ENCODE measurements at regions not wholly inside any gene's neighbourhood (a gene's known extent, or its start where the extent isn't known, plus 50 kb on each side); places are given as distances from the start of the nearest gene placed in this dataset.

DNA sequence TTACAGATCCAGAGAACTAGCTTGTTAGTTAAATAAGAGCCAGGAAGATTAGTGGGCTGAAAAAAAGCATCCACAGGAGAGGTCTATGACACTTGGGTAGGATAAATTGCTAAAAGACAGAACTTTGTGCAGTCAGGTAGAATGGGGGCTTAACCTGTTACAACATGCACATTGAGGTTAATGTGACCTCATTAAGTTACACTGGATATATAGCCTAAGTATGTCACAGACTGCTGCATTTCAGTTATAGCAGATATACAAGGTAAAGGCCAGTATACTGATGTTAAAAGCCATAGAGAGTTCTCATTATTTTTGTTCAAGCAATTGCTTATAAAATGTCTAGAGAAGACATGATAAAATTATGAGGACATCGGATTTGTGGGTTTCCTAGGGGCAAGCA lies 1179.9 kb upstream of the PCDH9 start:
- intact Hi-C loops (cut with micrococcal nuclease): no loop called here
- no peaks in the 10 kb centered on the region for H3K4me1 ChIP-seq (replicated peaks in 1 of 2; ENCODE audit: control insufficient read depth in 2 of 2, insufficient read depth in 2 of 2, low read length in 2 of 2)
- H3K9ac ChIP-seq (ENCODE audit: insufficient read depth in 1 of 2, low read depth in 2 of 2, low read length in 2 of 2): no peak overlapping the region
- H4K20me1 ChIP-seq (replicated peaks; ENCODE audit: control insufficient read depth, insufficient read depth, low read length): no peaks in the 10 kb centered on the region
- ATAC-seq (no peak), DNase-seq (ENCODE audit: extremely low read depth in 1 of 4, low spot score in 3 of 4) (no peak), FAIRE-seq (no peak)
- TF ChIP-seq, protein P1, sequence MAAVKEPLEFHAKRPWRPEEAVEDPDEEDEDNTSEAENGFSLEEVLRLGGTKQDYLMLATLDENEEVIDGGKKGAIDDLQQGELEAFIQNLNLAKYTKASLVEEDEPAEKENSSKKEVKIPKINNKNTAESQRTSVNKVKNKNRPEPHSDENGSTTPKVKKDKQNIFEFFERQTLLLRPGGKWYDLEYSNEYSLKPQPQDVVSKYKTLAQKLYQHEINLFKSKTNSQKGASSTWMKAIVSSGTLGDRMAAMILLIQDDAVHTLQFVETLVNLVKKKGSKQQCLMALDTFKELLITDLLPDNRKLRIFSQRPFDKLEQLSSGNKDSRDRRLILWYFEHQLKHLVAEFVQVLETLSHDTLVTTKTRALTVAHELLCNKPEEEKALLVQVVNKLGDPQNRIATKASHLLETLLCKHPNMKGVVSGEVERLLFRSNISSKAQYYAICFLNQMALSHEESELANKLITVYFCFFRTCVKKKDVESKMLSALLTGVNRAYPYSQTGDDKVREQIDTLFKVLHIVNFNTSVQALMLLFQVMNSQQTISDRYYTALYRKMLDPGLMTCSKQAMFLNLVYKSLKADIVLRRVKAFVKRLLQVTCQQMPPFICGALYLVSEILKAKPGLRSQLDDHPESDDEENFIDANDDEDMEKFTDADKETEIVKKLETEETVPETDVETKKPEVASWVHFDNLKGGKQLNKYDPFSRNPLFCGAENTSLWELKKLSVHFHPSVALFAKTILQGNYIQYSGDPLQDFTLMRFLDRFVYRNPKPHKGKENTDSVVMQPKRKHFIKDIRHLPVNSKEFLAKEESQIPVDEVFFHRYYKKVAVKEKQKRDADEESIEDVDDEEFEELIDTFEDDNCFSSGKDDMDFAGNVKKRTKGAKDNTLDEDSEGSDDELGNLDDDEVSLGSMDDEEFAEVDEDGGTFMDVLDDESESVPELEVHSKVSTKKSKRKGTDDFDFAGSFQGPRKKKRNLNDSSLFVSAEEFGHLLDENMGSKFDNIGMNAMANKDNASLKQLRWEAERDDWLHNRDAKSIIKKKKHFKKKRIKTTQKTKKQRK (IDR thresholded peaks at IDR 0.05; ENCODE audit: borderline replicate concordance, low read depth, low read length): no peak
- TF ChIP-seq SMAD1 (IDR thresholded peaks at IDR 0.05; ENCODE audit: low read depth, low read length, partially characterized antibody) (no peak), ZNF668 (CRISPR knock-in tag; IDR thresholded peaks at IDR 0.05) (no peak)
- POLR2A ChIA-PET: no interaction called here
- no peak overlapping the region for H2AFZ ChIP-seq (ENCODE audit: low read depth, low read length)
- no peaks in the 10 kb centered on the region for H3K9me3 ChIP-seq (replicated peaks; ENCODE audit: control insufficient read depth, insufficient read depth, low read depth, low read length)
- no peaks in the 10 kb centered on the region for H3K9me1 ChIP-seq (ENCODE audit: control insufficient read depth, insufficient read depth, low read length)
- H3K4me2 ChIP-seq (ENCODE audit: insufficient read depth, low read length): no peak overlapping the region
- no peak overlapping the region for H3K27ac ChIP-seq (ENCODE audit: extremely low read depth, low read depth, low read length)
- in situ Hi-C loops (cut with MboI): no loop called here
- H3K4me3 ChIP-seq: no peak overlapping the region
- CTCF ChIA-PET (ENCODE audit: low intra/inter-chr PET ratio): no interaction called here
- WGBS (ENCODE audit: insufficient coverage, low coverage, missing lambda C conversion rate): 0% methylated on average over 1 of the region's 1 CpG
- no peaks in the 10 kb centered on the region for H3K36me3 ChIP-seq (ENCODE audit: control insufficient read depth, insufficient read depth, low read length)
- no peaks in the 10 kb centered on the region for H3K79me2 ChIP-seq (ENCODE audit: control insufficient read depth, insufficient read depth, low read length)
- BruUV-seq (replicated peaks): no TSS peak
- no peaks in the 10 kb centered on the region for H3K27me3 ChIP-seq (ENCODE audit: control insufficient read depth in 2 of 2, insufficient read depth in 2 of 2, low read length in 2 of 2)

All from K562 (cell line).